Stimulated activated CD4-positive, alpha-beta T cell treated with anti-CD3 and anti-CD28 coated beads, Interleukin-2, amount 100 ng/mL, for 4 hours (primary cell): ENCODE measurements at regions not wholly inside any gene's neighbourhood (a gene's known extent, or its start where the extent isn't known, plus 50 kb on each side); places are given as distances from the start of the nearest gene placed in this dataset.

ENCODE experiments used
- DNase-seq: peaks from one replicate; pipeline ENCODE4 v3.0.0-alpha.2; 2020; ENCODE audit warnings: low read depth

DNA sequence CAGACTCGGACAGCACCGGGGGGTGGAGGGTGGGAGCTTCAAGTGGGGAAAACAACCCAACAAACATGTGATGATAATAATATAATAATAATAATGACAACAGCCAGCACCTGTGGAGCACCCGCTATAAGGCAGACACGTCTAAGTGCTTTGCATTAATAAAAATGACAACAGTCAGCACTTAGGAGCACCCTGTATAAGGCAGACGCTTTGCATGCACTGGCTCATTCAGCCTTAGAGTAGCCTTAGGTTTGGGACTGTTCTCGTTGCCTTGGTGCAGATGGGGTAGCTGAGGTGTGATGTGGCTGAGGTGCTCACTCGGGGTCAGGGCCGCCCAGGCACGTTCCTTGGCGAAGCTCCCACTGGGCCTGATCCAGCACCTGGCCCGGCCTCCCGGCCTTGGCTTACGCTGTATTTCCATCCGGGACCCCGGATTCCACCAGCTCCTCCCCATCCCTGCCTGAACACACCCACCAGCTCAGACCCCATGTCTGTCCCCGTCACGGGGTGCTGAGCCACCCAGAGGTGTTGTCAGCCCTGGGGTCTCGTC is 144.0 kb upstream of the CIBAR2 start:
- DNase-seq = no peak

DNA sequence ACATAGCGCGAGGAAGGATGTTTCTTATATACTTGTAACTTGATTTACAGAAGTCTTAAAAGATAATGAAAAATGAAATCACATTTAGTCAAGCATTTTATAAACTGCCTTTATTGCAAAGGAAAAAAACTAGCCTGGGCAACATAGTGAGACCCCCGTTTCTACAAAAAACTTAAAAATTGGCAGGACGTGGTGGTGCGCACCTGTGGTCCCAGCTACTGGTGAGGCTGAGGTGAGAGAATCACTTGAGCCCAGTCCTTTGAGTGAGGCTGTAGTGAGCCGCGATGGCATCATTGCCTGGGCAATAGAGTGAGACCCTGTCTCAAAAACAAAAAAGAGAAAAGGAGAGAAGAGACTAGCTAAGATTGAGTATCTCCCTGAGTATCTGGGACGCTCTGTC is 145.2 kb upstream of the CIBAR2 start:
- DNase-seq = no peak

DNA sequence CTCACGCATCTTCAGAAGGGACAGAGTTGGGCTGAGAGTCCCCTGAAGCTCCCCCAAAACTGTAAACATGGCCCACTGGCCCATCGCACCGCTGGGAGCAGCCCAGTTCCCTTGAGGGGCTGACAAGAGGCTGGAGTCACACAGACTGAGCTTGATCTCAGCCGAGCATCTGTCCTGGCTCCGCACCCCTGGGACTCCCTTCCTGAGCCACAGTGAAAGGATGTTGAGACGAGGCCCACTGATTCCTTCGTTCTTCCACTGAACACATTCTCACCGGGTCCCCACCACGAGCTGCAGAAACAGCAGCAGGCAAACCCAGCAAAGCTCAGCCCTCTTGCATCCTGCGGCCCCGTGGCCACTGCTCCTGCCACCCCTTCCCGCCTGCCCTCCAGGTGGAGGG is 145.9 kb upstream of the CIBAR2 start:
- no peak for DNase-seq

DNA sequence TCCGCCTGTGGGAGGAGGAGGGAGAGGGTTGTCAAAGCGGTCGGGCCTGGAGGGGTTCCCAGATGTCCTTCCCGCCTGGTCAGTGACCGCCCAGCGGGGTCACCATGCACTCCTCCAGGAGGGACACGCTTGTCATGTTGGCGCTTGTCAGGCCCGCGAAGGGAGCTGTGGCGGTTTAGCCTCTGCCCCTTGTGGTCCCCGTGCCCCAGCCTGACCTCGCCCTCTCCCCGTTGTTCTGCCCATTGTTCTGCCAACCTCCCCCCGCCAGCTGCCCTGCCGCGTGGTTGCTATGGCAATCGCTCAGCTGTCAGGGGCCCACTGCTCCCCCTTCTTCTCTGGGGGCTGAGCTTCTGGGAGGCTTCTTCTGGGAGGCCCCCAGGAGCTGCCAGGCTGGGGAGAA is 146.4 kb upstream of the CIBAR2 start:
- no peak for DNase-seq

- no peak for DNase-seq
Observed at GRCh38 chr16:85259115-85259831, 147.0 kb upstream of the CIBAR2 start.

- DNase-seq = no peak
Observed at GRCh38 chr16:85259832-85260167, 147.5 kb upstream of the CIBAR2 start.

DNA sequence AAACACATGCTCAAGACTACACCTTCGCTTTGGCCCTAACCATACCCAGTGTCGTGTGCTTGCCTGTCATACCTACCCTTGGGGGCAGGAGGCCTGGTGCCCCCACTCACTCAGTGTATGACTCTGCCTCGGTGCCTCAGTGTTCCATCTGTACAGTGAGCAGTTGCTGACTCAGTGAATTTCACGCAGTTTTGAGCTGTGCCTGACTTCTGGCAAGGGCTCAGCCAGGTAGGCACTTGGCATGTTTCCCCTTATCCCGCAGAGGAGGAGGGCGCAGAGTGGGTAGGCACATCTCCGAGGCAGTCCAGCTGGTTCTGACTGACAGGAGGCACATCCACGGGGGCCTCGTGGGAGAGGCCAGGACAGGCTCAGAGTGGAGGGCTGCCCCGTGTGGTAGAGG is 148.9 kb upstream of the CIBAR2 start:
- no peak for DNase-seq

GRCh38 chr16:85261657-85262557 is 149.6 kb upstream of the CIBAR2 start:
- DNase-seq = no peak

- no peak for DNase-seq
Observed at GRCh38 chr16:85262558-85263238, 150.4 kb upstream of the CIBAR2 start.

DNA sequence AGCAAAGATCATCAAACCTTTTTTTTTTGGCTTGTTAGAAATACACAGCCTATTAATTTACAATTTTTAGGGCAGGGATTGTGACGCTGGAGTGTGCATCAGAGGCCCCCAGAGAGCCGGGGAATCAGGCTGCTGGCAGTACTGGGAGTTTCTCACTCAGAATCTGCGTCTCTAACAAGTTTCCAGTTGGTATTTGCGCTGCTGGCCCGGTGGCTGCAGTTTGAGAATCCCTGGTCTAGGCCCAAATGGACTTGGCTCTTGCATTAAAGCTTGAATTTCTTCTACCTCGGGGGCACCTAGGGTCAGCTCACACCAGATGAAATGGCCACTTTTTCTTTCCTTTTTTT is 150.9 kb upstream of the CIBAR2 start:
- DNase-seq = no peak

DNA sequence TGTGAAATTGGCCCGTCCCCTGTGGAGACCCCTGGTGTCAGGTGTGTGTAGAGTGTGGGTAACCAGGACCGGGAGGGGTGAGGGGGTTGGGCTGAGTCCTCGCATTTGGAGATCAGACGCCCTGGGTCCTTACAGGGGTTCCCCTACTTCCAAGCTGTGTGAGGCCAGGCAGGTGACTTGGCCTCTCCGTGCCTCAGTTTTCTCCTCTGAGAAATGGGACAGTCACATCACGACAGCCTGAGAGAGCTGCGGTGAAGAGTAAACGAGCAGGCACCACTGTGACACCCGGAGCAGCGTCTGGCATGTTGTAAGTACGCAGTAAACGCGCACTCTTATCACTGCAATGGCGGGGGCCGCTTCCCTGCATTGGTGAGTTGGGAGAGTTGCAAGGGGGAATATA is 152.5 kb upstream of the CIBAR2 start:
- DNase-seq = no peak

DNA sequence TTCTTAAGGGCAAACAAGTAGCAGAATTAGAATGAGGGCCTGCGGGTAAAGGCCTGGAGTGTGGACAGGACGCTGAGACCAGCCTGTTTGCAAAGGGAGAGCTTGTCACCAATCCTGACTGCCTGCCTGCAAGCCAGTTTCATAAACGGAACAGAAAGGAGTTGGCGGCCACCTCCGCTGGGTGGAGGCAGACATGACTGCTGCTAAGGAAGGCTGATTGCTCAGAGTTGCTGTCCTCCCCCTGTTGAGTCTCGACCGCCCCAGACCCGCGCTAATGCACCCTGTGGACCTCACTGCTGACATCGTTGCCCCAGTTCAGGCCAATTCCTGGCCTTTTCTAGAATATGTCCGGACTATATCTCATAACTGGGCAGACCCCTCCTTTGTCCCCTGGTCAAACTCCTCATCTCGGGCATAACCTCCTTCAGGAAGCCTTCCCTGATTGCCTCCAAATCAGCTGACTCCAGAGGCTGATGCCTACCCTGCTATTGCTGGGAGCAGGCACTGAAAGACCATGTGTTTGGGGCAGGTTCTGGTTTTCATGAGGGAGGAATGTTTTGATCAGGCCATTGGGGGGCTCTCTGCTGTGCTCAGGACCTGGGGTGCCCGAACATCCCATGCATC is 153.0 kb upstream of the CIBAR2 start:
- no peak for DNase-seq

- no peak for DNase-seq
Observed at GRCh38 chr16:85265810-85266209, 153.5 kb upstream of the CIBAR2 start.

- DNase-seq = no peak
Observed at GRCh38 chr16:85266857-85267256, 154.6 kb upstream of the CIBAR2 start.

DNA sequence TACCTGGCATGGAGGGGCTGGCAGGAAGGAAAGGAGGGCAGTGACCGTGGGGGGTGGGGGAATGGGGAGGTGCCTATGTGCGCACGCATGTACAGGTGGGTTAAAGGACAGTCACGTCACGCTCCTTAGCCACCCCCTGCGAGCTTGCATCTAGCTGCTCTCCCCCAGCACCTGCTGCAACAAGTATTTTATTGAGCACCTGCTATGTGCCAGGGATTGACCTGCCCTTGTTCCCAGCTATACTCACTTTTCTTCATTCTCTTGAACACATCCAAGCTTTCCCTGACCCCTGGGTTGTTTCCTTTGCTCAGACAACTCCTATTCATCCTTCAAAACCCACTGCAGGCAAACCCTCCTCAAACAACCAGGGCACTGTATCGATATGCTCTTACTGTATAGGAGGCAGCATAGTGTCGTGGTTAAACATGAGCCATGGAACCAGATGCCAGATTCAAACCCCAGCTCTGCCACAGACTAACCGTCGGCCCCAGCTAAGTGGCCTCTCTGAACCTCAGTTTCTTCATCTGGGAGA is 155.2 kb upstream of the CIBAR2 start:
- DNase-seq = no peak

GRCh38 chr16:85269165-85269564 is 156.9 kb upstream of the CIBAR2 start:
- no peak for DNase-seq

DNA sequence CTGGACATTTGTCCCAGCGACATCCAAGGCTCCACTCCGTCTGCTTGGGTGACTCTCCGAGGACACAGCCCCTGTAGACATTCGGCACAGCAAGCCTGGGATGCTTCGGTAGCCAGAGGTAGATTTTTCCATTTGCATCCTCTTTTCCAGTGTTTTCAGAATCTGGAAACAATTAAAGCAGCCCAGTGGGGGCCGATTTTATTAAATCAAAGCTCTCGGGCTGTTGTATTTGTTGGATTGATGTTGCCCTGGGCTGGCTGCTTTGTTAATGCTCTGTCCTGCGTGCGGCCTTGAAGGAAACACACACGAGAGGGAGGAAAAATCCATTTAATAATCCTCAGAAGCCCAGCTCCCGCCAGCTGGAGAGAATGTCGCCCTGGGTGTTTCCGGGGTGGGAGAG is 158.1 kb upstream of the CIBAR2 start:
- DNase-seq = no peak

DNA sequence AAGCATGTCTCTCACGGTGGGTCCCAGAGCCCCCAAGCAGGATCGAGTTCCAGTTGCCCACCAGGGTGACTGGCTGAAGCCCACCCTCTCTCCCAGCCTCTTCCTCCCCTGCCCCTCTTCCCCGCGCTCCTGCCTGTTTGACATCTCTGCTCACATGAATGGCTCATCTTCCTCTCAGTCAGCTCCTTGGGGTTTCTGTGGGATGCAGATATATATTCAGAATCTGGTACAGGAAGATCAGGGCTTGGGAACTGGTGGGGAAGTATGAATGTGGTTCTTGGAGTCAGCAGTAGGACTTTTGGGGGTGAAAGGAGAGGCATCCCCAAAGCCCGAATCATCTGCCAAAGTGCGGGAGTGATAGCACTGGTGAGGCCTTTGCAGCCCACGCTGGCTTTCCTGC is 158.9 kb upstream of the CIBAR2 start:
- DNase-seq = no peak

- DNase-seq = no peak
Observed at GRCh38 chr16:85273293-85273692, 161.0 kb upstream of the CIBAR2 start.

DNA sequence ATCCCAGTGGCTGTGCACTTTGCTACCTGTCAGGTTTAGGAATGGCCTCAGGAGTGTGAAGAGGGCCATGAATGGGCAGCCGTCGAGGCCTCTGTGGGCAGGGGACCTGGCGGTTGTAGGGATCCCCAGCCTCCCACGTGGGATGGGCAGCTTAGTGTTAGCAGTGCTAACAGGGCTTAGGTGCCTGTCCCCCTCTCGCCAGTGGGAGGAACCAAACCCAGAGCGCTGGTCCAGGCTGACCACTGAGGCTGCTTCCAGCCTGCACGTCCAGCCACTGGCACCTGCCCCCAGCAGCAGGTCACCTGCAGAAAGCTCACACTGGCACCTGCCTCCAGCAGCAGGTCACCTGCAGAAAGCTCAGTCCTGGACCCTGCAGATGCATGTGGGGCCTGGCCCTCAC is 162.2 kb upstream of the CIBAR2 start:
- DNase-seq = no peak

- no peak for DNase-seq
Observed at GRCh38 chr16:85274924-85275323, 162.7 kb upstream of the CIBAR2 start.
